Right ventricle myocardium superior (tissue), 1 donor: ENCODE measurements at regions not wholly inside any gene's neighbourhood (a gene's known extent, or its start where the extent isn't known, plus 50 kb on each side); places are given as distances from the start of the nearest gene placed in this dataset.

Source experiments
- ATAC-seq: fragments of 200-7000 bp; cut with Tn5 transposase; one replicate; pipeline ENCODE4 v1.9.1; 2020; ENCODE audit warnings: mild to moderate bottlenecking; ENCODE audit not compliant: poor library complexity
- DNase-seq: peaks from one replicate; pipeline ENCODE4 v3.0.0-alpha.2; 2020
- intact Hi-C: fragments of 100-400 bp; cut with DNase I; formaldehyde crosslinking; loops from one replicate; pipeline ENCODE4 v1.11.2; 2022
- donor health status: DM: no; HTN: yes; CAD: no; lungs with severe emphysema.

- ATAC-seq, result peak; percentile 18
- no peak for DNase-seq
- intact Hi-C loops, result no loop called here
Observed at GRCh38 chr6:113160306-113161017, 696.7 kb upstream of the MARCKS start.

- DNase-seq, result no peak
- intact Hi-C loops, result no loop called here
- peak; percentile 43 for ATAC-seq
Observed at GRCh38 chr6:113161018-113161315, 696.2 kb upstream of the MARCKS start.

- DNase-seq (no peak), ATAC-seq (no peak)
- intact Hi-C loops, result no loop called here
Observed at GRCh38 chr6:113162739-113163138, 694.4 kb upstream of the MARCKS start.

- ATAC-seq (no peak), DNase-seq (no peak)
- intact Hi-C loops, result no loop called here
Observed at GRCh38 chr6:113168057-113168456, 689.1 kb upstream of the MARCKS start.

GRCh38 chr6:113169484-113169883 is 687.7 kb upstream of the MARCKS start:
- DNase-seq (no peak), ATAC-seq (no peak)
- intact Hi-C loops, result no loop called here

- DNase-seq (no peak), ATAC-seq (no peak)
- intact Hi-C loops, result no loop called here
Observed at GRCh38 chr6:113170454-113170853, 686.7 kb upstream of the MARCKS start.

- ATAC-seq, result peak; percentile 52
- DNase-seq, result no peak
- intact Hi-C loops, result no loop called here
Observed at GRCh38 chr6:113171882-113172281, 685.3 kb upstream of the MARCKS start.

GRCh38 chr6:113172531-113172966 is 684.6 kb upstream of the MARCKS start:
- intact Hi-C loops, result no loop called here
- DNase-seq (peak; percentile 56), ATAC-seq (peak; percentile 95)

GRCh38 chr6:113178349-113178748 is 678.8 kb upstream of the MARCKS start:
- ATAC-seq (no peak), DNase-seq (no peak)
- intact Hi-C loops, result no loop called here

GRCh38 chr6:113181164-113181563 is 676.0 kb upstream of the MARCKS start:
- no peak for DNase-seq
- intact Hi-C loops, result loop anchor here (10.0 kb wide), 1 partner anchor 396 kb away; no protein-coding TSS in a partner anchor
- no peak for ATAC-seq

- intact Hi-C loops, result loop anchor here (10.0 kb wide), 1 partner anchor 398 kb away; no protein-coding TSS in a partner anchor
- DNase-seq, result no peak
Observed at GRCh38 chr6:113182370-113183141, 674.6 kb upstream of the MARCKS start.

GRCh38 chr6:113184291-113184690 is 672.9 kb upstream of the MARCKS start:
- peak; percentile 49 for ATAC-seq
- no peak for DNase-seq
- intact Hi-C loops, result loop anchor here (10.0 kb wide), 1 partner anchor 399 kb away; no protein-coding TSS in a partner anchor

More at GRCh38 chr6:113182370-113183141, 674.6 kb upstream of the MARCKS start:
- no peak for ATAC-seq

GRCh38 chr6:113184736-113185135 is 672.4 kb upstream of the MARCKS start:
- intact Hi-C loops, result loop anchor here (10.0 kb wide), 1 partner anchor 400 kb away; no protein-coding TSS in a partner anchor
- DNase-seq (peak; percentile 82), ATAC-seq (peak; percentile 99)

- no peak for DNase-seq
- intact Hi-C loops, result loop anchor here (10.0 kb wide), 1 partner anchor 400 kb away; no protein-coding TSS in a partner anchor
- ATAC-seq, result peak; percentile 34
Observed at GRCh38 chr6:113185299-113185698, 671.8 kb upstream of the MARCKS start.

- intact Hi-C loops, result loop anchor here (10.0 kb wide), 1 partner anchor 403 kb away; no protein-coding TSS in a partner anchor
- DNase-seq (no peak), ATAC-seq (no peak)
Observed at GRCh38 chr6:113187661-113188060, 669.5 kb upstream of the MARCKS start.

- intact Hi-C loops, result loop anchor here (10.0 kb wide), 1 partner anchor 404 kb away; no protein-coding TSS in a partner anchor
- DNase-seq (no peak), ATAC-seq (no peak)
Observed at GRCh38 chr6:113188962-113189361, 668.2 kb upstream of the MARCKS start.

GRCh38 chr6:113190170-113190569 is 667.0 kb upstream of the MARCKS start:
- DNase-seq (no peak), ATAC-seq (no peak)
- intact Hi-C loops, result no loop called here

GRCh38 chr6:113194090-113194489 is 663.1 kb upstream of the MARCKS start:
- ATAC-seq (no peak), DNase-seq (no peak)
- intact Hi-C loops, result no loop called here

GRCh38 chr6:113202852-113203714 is 654.1 kb upstream of the MARCKS start:
- intact Hi-C loops, result no loop called here
- ATAC-seq (no peak), DNase-seq (no peak)
